ENCODE measurements at regions not wholly inside any gene's neighbourhood (a gene's known extent, or its start where the extent isn't known, plus 50 kb on each side); places are given as distances from the start of the nearest gene placed in this dataset.
"Not testable (repeated sequence)": the region's sequence is repeated elsewhere in the genome, so short reads cannot be mapped to it uniquely, and the experiment has no call there.

GRCh38 chr13:28575200-28575599 lies 80.3 kb upstream of the FLT1 start:
- intact Hi-C loops (cut with DNase I): no loop called here
- no peak for DNase-seq (ENCODE audit: low spot score)

DNA sequence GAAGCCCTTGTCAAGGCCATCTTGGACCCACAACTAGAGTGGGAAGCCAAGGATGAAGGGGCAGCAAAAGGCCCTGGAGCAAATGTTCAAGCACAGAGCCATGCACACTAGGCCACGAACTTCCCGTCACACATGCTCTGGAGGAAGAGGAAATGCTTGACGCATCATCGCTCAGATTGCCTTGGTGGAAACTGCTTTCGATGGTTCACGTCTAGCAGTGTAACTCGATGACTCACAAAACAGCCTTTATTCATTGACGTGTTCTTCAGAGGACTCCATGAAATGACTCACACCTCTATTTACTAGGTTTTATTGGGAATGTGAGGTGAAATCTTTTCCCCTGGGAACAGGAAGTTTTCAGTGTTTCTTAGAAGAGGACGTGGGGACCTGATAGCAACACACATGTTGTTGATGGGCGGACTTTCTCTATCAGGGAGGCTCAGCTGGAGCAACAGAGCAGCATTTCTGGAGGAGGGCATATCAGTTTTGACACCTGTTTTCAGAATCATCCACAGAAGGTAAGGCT lies 79.8 kb upstream of the FLT1 start:
- peak; percentile 74 for DNase-seq (ENCODE audit: low spot score)
- intact Hi-C loops (cut with DNase I): no loop called here

- DNase-seq (ENCODE audit: low spot score): peak; percentile 59
- intact Hi-C loops (cut with DNase I): no loop called here
Measured at GRCh38 chr13:28573595-28574373, 78.9 kb upstream of the FLT1 start.

DNA sequence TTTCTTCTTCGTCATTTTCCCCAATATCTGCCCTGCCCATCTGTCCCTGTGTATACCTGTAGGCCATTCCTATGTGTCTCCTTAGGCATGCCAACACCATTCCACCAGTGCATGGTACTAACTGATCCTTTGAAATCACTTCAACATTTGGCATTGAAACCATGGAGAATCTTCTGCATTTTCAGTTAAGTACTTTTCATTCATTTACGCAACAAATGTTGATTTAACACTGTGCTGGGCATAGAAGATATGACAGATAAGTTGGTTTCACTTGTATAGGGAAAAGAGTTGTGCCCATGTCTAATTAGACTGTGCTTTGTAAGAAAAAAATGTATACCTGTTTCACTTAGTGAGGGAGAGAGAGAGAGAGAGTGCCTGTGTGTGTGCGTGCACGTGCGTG lies 77.9 kb upstream of the FLT1 start:
- DNase-seq (ENCODE audit: low spot score): no peak
- intact Hi-C loops (cut with DNase I): no loop called here

- intact Hi-C loops (cut with DNase I); DNase-seq (ENCODE audit: low spot score): not testable (repeated sequence)
Measured at GRCh38 chr13:28570356-28570755, 75.4 kb upstream of the FLT1 start.

DNA sequence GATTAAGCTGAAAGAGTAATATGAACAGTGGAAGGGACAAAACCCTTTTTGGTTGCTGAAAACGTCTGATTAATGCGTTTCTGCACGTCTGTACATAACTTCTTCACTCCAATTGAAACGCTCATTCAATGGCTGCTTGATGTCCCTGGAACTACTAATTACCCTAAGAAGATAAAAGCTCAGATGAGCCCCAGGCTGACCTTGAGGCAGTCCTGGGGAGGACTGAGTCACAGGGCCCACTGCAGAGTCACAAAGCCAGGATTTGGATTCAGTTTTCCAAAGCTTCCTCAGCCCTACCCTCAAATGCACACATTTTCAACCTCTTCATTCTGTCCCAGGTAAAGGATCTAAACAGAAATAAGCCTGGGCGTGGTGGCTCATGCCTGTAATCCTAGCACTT lies 75.0 kb upstream of the FLT1 start:
- intact Hi-C loops (cut with DNase I): no loop called here
- no peak for DNase-seq (ENCODE audit: low spot score)

GRCh38 chr13:28568286-28568685 lies 73.4 kb upstream of the FLT1 start:
- peak; percentile 85 for DNase-seq (ENCODE audit: low spot score)
- intact Hi-C loops (cut with DNase I): no loop called here

DNA sequence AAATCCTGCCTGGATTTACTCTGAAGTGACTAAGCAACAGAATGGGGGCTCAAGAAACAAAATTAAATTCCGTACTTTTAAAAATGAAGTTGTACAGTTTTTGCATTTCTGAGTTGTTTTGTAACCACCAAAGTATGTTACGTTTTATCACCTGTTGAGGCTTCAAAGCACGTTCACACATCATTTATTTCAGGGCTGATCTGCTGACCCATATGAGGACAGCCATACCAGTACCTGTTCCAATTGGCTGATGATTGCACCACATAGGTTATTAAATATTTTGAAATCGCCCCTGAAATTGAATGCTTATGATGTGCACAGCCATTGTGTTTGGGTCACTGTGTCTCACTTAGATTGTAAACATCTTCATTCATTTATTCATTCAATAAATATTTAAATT lies 72.0 kb upstream of the FLT1 start:
- DNase-seq (ENCODE audit: low spot score): no peak
- intact Hi-C loops (cut with DNase I): no loop called here

- DNase-seq (ENCODE audit: low spot score): no peak
- intact Hi-C loops (cut with DNase I): no loop called here
Measured at GRCh38 chr13:28566283-28566682, 71.4 kb upstream of the FLT1 start.

DNA sequence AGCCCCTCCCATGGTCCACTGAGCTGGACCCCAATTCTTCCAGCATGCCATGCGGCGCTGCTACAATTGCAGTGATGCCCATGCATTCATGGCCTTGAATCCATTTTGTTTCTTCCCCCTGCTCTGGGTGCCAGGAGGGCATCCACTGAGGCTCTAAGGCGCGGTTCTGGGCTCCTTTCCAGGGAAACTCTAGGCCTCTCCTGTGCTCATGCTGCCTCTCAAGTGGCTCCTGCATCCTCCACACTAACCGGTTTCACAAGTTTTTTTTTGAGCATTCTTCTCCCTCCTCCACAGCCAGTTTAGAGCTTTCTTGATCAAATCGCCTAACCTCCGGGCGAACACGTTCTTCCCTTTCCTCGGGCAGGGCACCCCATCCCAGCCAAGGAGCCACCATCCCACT lies 69.1 kb upstream of the FLT1 start:
- peak; percentile 54 for DNase-seq (ENCODE audit: low spot score)
- intact Hi-C loops (cut with DNase I): no loop called here

GRCh38 chr13:28563609-28564008 lies 68.7 kb upstream of the FLT1 start:
- intact Hi-C loops (cut with DNase I): no loop called here
- DNase-seq (ENCODE audit: low spot score): no peak

- DNase-seq (ENCODE audit: low spot score): no peak
- intact Hi-C loops (cut with DNase I): loop anchor here in 1 of 2 donors (1.0 kb wide), 1 partner anchor 35 kb away; no protein-coding TSS in a partner anchor
Measured at GRCh38 chr13:28560612-28561011, 65.7 kb upstream of the FLT1 start.

GRCh38 chr13:28559636-28560259 lies 64.8 kb upstream of the FLT1 start:
- intact Hi-C loops (cut with DNase I): no loop called here
- no peak for DNase-seq (ENCODE audit: low spot score)

DNA sequence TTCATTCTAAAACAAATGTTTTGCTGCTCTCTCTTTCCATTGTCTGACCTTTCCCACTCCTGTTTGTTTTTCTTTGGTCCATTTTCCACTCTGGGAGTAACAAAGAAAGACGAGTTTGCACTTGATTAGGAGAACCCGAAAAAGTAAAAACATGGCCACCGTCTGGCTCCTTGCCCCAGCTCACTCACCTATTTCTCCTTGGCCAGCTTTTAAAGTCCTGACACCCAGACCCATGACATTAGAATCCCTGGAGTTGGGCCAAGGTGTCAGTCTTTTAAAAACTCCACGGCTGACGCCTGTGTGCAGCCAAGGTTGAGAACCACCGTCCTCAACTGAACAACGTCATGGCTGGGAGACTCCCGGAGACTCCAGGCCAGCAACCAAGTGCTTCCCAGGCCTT lies 63.6 kb upstream of the FLT1 start:
- intact Hi-C loops (cut with DNase I): no loop called here

GRCh38 chr13:28557725-28558520 lies 63.0 kb upstream of the FLT1 start:
- intact Hi-C loops (cut with DNase I): no loop called here
- DNase-seq (ENCODE audit: low spot score): no peak

More for the DNA sequence above, 63.6 kb upstream of the FLT1 start:
- DNase-seq (ENCODE audit: low spot score): peak; percentile 34

GRCh38 chr13:28555096-28555495 lies 60.2 kb upstream of the FLT1 start:
- DNase-seq (ENCODE audit: low spot score): no peak
- intact Hi-C loops (cut with DNase I): no loop called here

GRCh38 chr13:28553971-28554370 lies 59.0 kb upstream of the FLT1 start:
- intact Hi-C loops (cut with DNase I): no loop called here
- DNase-seq (ENCODE audit: low spot score): no peak

- intact Hi-C loops (cut with DNase I): no loop called here
- no peak for DNase-seq (ENCODE audit: low spot score)
Measured at GRCh38 chr13:28552288-28552687, 57.4 kb upstream of the FLT1 start.

DNA sequence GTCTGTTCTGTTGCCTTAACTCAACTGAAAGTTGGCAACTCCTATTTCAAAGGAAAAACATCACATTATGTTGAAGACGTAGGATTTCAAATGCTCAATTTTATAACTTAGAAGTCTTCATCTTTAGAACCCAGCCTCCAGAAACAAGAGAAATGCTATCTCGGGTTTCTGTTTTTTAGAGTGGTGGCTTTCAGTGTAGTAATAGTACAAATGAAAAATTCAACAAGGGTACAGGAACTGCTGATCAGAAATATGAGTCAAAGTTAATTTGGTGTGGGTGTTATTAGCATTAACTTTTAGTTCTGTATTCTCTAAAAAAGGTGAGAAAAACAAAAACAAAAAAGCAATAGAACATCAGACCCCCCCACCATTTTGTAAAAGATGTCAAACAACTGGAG lies 56.6 kb upstream of the FLT1 start:
- intact Hi-C loops (cut with DNase I): no loop called here
- no peak for DNase-seq (ENCODE audit: low spot score)
